ENCODE measurements at regions not wholly inside any gene's neighbourhood (a gene's known extent, or its start where the extent isn't known, plus 50 kb on each side); places are given as distances from the start of the nearest gene placed in this dataset.

- Histone ChIP-seq H3K27me3 (ENCODE audit: insufficient read depth, low read depth, severe bottlenecking) (no peaks in the 10 kb centered on the region), H3K27ac (no peak overlapping the region), H3K9me3 (ENCODE audit: severe bottlenecking) (no peaks in the 10 kb centered on the region), H3K36me3 (no peaks in the 10 kb centered on the region), H3K4me3 (ENCODE audit: low read depth, low read length) (no peak overlapping the region)
- TF ChIP-seq, protein P1, sequence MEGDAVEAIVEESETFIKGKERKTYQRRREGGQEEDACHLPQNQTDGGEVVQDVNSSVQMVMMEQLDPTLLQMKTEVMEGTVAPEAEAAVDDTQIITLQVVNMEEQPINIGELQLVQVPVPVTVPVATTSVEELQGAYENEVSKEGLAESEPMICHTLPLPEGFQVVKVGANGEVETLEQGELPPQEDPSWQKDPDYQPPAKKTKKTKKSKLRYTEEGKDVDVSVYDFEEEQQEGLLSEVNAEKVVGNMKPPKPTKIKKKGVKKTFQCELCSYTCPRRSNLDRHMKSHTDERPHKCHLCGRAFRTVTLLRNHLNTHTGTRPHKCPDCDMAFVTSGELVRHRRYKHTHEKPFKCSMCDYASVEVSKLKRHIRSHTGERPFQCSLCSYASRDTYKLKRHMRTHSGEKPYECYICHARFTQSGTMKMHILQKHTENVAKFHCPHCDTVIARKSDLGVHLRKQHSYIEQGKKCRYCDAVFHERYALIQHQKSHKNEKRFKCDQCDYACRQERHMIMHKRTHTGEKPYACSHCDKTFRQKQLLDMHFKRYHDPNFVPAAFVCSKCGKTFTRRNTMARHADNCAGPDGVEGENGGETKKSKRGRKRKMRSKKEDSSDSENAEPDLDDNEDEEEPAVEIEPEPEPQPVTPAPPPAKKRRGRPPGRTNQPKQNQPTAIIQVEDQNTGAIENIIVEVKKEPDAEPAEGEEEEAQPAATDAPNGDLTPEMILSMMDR (IDR thresholded peaks at IDR 0.05; ENCODE audit: low read depth, low read length) = no peak
- DNase-seq = no peak
Observed at GRCh38 chrX:93985344-93986307, 311.6 kb downstream of the FAM133A start.

Measured in WERI-Rb-1 (cell line).